ENCODE measurements at regions not wholly inside any gene's neighbourhood (a gene's known extent, or its start where the extent isn't known, plus 50 kb on each side); places are given as distances from the start of the nearest gene placed in this dataset.

DNA sequence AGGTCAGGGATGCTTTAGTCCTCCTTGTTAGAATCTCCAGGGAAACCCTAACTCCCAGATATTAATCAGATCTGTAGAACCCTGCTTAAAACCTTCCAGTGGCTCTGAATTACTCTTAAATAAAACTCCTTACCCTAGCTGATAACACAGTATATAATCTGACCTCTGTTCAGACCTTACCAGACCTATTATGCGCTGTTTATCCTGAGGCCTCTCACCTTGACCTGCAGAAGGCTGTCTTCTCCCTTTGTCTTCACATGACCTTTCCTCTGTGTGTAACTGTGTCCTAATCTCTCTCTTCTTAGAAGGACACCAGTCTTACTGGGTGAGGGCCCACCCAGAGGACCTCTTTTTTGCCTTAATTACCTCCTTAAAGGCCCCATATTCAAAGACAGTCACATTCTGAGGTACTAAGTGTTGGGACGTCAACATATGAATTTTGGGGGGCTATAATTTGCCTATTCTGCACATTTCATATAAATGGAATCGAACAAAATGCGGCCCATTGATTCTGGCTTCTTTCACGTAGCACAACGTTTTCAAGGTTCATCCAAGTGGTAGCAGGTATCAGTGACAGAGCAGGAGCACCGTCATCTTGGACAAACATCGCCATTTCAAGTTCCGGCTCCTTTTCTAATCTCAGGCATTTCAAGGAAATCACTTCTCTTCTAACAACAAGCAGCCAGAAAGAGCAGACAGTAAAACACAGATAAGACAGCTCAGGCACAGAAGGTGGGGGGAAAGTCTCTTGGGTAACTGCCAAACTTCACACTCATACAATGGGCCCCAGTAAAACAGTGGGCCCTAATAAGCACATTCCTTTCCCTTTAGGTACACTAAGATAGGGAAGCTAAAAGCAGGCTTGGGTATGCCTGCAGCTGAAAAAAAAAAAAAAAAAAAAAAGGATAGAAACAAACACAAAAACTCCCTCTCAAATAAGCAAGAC lies 200.2 kb upstream of the NUDT4 start:
- TF ChIP-seq, protein P1, sequence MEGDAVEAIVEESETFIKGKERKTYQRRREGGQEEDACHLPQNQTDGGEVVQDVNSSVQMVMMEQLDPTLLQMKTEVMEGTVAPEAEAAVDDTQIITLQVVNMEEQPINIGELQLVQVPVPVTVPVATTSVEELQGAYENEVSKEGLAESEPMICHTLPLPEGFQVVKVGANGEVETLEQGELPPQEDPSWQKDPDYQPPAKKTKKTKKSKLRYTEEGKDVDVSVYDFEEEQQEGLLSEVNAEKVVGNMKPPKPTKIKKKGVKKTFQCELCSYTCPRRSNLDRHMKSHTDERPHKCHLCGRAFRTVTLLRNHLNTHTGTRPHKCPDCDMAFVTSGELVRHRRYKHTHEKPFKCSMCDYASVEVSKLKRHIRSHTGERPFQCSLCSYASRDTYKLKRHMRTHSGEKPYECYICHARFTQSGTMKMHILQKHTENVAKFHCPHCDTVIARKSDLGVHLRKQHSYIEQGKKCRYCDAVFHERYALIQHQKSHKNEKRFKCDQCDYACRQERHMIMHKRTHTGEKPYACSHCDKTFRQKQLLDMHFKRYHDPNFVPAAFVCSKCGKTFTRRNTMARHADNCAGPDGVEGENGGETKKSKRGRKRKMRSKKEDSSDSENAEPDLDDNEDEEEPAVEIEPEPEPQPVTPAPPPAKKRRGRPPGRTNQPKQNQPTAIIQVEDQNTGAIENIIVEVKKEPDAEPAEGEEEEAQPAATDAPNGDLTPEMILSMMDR (conservative IDR thresholded peaks at IDR 0.05; ENCODE audit: low read depth, low read length) = no peak
- TF ChIP-seq EZH2 (IDR thresholded peaks at IDR 0.05; ENCODE audit: low read length, unreplicated experiment) (no peak), EZH2phosphoT487 (IDR thresholded peaks at IDR 0.05; ENCODE audit: borderline replicate concordance, low read length) (no peak)

All from PC-3 (cell line).